Endothelial cell of umbilical vein (primary cell): ENCODE measurements at regions not wholly inside any gene's neighbourhood (a gene's known extent, or its start where the extent isn't known, plus 50 kb on each side); places are given as distances from the start of the nearest gene placed in this dataset.

Source experiments
- BruUV-seq: library from RNA; stranded (reverse); fragments of 400-500 nt; replicated peaks from 2 replicates; lab custom pipeline; 2021; lab: Mats Ljungman, UMichigan
- CTCF ChIA-PET: fragments of 300-600, 350-600 bp; sonication (Branson Sonifier 250); formaldehyde crosslinking; loops from one replicate; lab custom pipeline; 2021; ENCODE audit warnings: antibody characterized with exemption, inconsistent platforms; lab: Charles Lee
- POLR2A ChIA-PET: fragments of 300-600, 350-600 bp; sonication (Branson Sonifier 250); formaldehyde crosslinking; loops from one replicate; lab custom pipeline; 2021; ENCODE audit warnings: antibody characterized with exemption, inconsistent platforms; lab: Charles Lee
- DNase-seq: peaks from one replicate; pipeline ENCODE4 v3.0.0-alpha.2; 2011; ENCODE audit warnings: low read depth, low spot score
- FAIRE-seq: peaks from 2 replicates; lab custom pipeline; 2011; peaks lifted over from hg19 to GRCh38; lab: Jason Lieb, UNC
- H2AFZ ChIP-seq: 2 replicates; pipeline ENCODE4 v1.6.0; 2012; ENCODE audit warnings: low read depth, low read length, control low read depth, inconsistent platforms
- H3K27ac ChIP-seq: 2 replicates; pipeline ENCODE4 v1.5.1; 2011; ENCODE audit warnings: low read depth, mild to moderate bottlenecking, control low read depth, low read length, moderate library complexity; ENCODE audit not compliant: insufficient read depth
- H3K27me3 ChIP-seq, 2 experiments: 2 replicates each; pipeline versions ENCODE4 v1.6.0 to v1.6.1; 2011; ENCODE audit warnings: low read length in 2 of 2, mixed read lengths in 1 of 2; ENCODE audit not compliant: control insufficient read depth in 2 of 2, insufficient read depth in 2 of 2
- H3K36me3 ChIP-seq, 2 experiments: 2 replicates in 1 of 2; 3 replicates in 1 of 2; pipeline ENCODE4 v1.5.1; 2011; ENCODE audit warnings: low read length in 2 of 2, mild to moderate bottlenecking in 1 of 2, moderate library complexity in 1 of 2; ENCODE audit not compliant: control insufficient read depth in 2 of 2, insufficient read depth in 2 of 2; ENCODE audit errors: extremely low read depth in 1 of 2
- H3K4me1 ChIP-seq: 3 replicates; pipeline ENCODE4 v1.5.1; 2011; ENCODE audit warnings: mild to moderate bottlenecking, low read length; ENCODE audit not compliant: control insufficient read depth, insufficient read depth; ENCODE audit errors: extremely low read depth
- H3K4me2 ChIP-seq: 2 replicates; pipeline ENCODE4 v1.6.1; 2011; ENCODE audit warnings: low read length, control low read depth, mixed read lengths; ENCODE audit not compliant: insufficient read depth
- H3K4me3 ChIP-seq, 3 experiments: fragments of 200-600 bp in 1 of 3; sonication (generic), shearing (Covaris generic) in 1 of 3; replicated peaks in 1 of 3; 2 replicates each; pipeline ENCODE4 v1.5.1; 2011 to 2016; ENCODE audit warnings: control low read depth in 3 of 3, low read length in 3 of 3, mild to moderate bottlenecking in 2 of 3, inconsistent platforms in 1 of 3, low read depth in 1 of 3, moderate library complexity in 1 of 3; ENCODE audit not compliant: insufficient read depth in 1 of 3
- H3K79me2 ChIP-seq: 2 replicates; pipeline ENCODE4 v1.6.0; 2012; ENCODE audit warnings: low read length, inconsistent platforms; ENCODE audit not compliant: control insufficient read depth, insufficient read depth
- H3K9ac ChIP-seq: replicated peaks from 2 replicates; pipeline ENCODE3; 2011; ENCODE audit warnings: low read length, control low read depth; ENCODE audit not compliant: insufficient read depth; ENCODE audit errors: extremely low read depth
- H3K9me1 ChIP-seq: replicated peaks from 3 replicates; pipeline ENCODE4 v1.6.0; 2011; ENCODE audit warnings: mild to moderate bottlenecking, low read length; ENCODE audit not compliant: control insufficient read depth, insufficient read depth; ENCODE audit errors: extremely low read depth
- H3K9me3 ChIP-seq: replicated peaks from 2 replicates; pipeline ENCODE4 v1.5.1; 2012; ENCODE audit warnings: low read length, inconsistent platforms; ENCODE audit not compliant: control insufficient read depth, insufficient read depth
- H4K20me1 ChIP-seq: replicated peaks from 2 replicates; pipeline ENCODE3; 2011; ENCODE audit warnings: mild to moderate bottlenecking, low read length; ENCODE audit not compliant: control insufficient read depth, insufficient read depth; ENCODE audit errors: extremely low read depth
- EZH2 ChIP-seq: IDR thresholded peaks from 2 replicates; pipeline ENCODE4 v1.6.1; 2012; ENCODE audit warnings: borderline replicate concordance, low read depth, mild to moderate bottlenecking, moderate library complexity, low read length, inconsistent platforms; ENCODE audit not compliant: severe bottlenecking
- FOS ChIP-seq: IDR thresholded peaks from 2 replicates; pipeline ENCODE4 v1.6.1; 2011; ENCODE audit warnings: mild to moderate bottlenecking, low read length, moderate library complexity, borderline replicate concordance; ENCODE audit not compliant: insufficient read depth
- GATA2 ChIP-seq: IDR thresholded peaks from 2 replicates; pipeline ENCODE4 v1.7.0; 2011; ENCODE audit warnings: low read depth, mild to moderate bottlenecking, moderate library complexity, mixed read lengths, low read length; ENCODE audit not compliant: insufficient read length, insufficient read depth
- JUN ChIP-seq: IDR thresholded peaks from 2 replicates; pipeline ENCODE4 v1.6.1; 2011; ENCODE audit warnings: borderline replicate concordance, low read depth; ENCODE audit not compliant: insufficient read length, insufficient read depth
- MAX ChIP-seq: IDR thresholded peaks from 2 replicates; pipeline ENCODE4 v1.6.1; 2011; ENCODE audit not compliant: insufficient read depth, insufficient read length
- MYC ChIP-seq: IDR thresholded peaks from one replicate; pipeline ENCODE4 v1.6.1; 2011; ENCODE audit warnings: mild to moderate bottlenecking, low read depth, low read length
- POLR2A ChIP-seq: IDR thresholded peaks from 2 replicates; pipeline ENCODE4 v1.6.1; 2012; ENCODE audit warnings: low read depth, mild to moderate bottlenecking, control low read depth, low read length
- POLR2AphosphoS5 ChIP-seq: IDR thresholded peaks from 2 replicates; pipeline ENCODE4 v1.6.1; 2012; ENCODE audit warnings: low read depth, mild to moderate bottlenecking, control low read depth, low read length, moderate library complexity; ENCODE audit not compliant: insufficient read depth
- dilution Hi-C: fragments of 300-500 bp; cut with MboI; formaldehyde crosslinking; loops from one replicate; pipeline ENCODE4 v1.15.0; 2019; ENCODE audit warnings: low sequenced_read_pairs; ENCODE audit not compliant: extremely low pct_ligation_motif_present
- intact Hi-C: fragments of 100-400 bp; cut with micrococcal nuclease; formaldehyde crosslinking; loops from one replicate; pipeline ENCODE4 v1.10.0; 2022
- TF ChIP-seq, protein P1 (sequence below), 2 donors: IDR thresholded peaks; 1 replicate in 1 of 2; 2 replicates in 1 of 2; pipeline ENCODE4 v1.5.1; 2011; ENCODE audit warnings: low read length in 2 of 2, mild to moderate bottlenecking in 2 of 2, moderate library complexity in 2 of 2, control low read depth in 1 of 2, inconsistent platforms in 1 of 2, low read depth in 1 of 2; ENCODE audit not compliant: insufficient read depth in 1 of 2; ENCODE audit errors: extremely low read depth in 1 of 2

DNA sequence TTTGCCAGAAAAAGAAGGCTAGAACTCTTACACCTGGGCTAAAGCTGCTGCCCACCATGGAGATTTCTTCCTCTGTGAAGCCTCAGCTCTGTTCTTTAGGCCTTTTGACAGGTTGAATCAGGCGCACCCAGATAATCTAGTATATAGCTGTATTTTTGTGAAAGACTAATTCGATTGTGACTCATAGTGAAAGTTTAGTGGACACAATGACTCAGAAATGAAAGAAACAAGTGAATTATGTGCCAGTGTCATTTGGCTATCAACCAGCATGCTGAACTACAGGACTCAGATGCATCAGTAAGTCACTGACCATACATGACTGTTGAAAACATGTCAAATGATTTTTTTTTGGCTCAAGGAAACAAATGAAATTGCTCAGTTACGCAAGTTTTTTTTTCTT lies 425.4 kb downstream of the SLITRK2 start:
- no peak for FAIRE-seq
- H3K4me2 ChIP-seq, result no peak overlapping the region
- no peak for DNase-seq

More for the DNA sequence above, 425.4 kb downstream of the SLITRK2 start:
- Histone ChIP-seq H4K20me1 (no peaks in the 10 kb centered on the region), H3K9me1 (no peaks in the 10 kb centered on the region), H2AFZ (no peak overlapping the region), H3K9ac (no peak overlapping the region), H3K79me2 (no peaks in the 10 kb centered on the region), H3K36me3 (no peaks in the 10 kb centered on the region), H3K27ac (no peak overlapping the region), H3K27me3 (no peaks in the 10 kb centered on the region), H3K9me3 (no peaks in the 10 kb centered on the region), H3K4me3 (no peak overlapping the region), H3K4me1 (no peaks in the 10 kb centered on the region)
- dilution Hi-C loops, result no loop called here
- ChIA-PET POLR2A (no interaction called here), CTCF (interaction anchor here (1.1 kb wide), 1 partner anchor 18 kb away, joined by 3 read pairs; no protein-coding TSS in a partner anchor)
- intact Hi-C loops, result no loop called here
- BruUV-seq, result no TSS peak
- no peak for TF ChIP-seq GATA2
- no peak for TF ChIP-seq MAX
- TF ChIP-seq POLR2AphosphoS5, result no peak
- no peak for TF ChIP-seq EZH2
- TF ChIP-seq, protein P1, sequence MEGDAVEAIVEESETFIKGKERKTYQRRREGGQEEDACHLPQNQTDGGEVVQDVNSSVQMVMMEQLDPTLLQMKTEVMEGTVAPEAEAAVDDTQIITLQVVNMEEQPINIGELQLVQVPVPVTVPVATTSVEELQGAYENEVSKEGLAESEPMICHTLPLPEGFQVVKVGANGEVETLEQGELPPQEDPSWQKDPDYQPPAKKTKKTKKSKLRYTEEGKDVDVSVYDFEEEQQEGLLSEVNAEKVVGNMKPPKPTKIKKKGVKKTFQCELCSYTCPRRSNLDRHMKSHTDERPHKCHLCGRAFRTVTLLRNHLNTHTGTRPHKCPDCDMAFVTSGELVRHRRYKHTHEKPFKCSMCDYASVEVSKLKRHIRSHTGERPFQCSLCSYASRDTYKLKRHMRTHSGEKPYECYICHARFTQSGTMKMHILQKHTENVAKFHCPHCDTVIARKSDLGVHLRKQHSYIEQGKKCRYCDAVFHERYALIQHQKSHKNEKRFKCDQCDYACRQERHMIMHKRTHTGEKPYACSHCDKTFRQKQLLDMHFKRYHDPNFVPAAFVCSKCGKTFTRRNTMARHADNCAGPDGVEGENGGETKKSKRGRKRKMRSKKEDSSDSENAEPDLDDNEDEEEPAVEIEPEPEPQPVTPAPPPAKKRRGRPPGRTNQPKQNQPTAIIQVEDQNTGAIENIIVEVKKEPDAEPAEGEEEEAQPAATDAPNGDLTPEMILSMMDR (IDR thresholded peaks at IDR 0.05; ENCODE audit: extremely low read depth in 1 of 2, insufficient read depth in 1 of 2, low read depth in 1 of 2, low read length in 2 of 2), result no peak
- TF ChIP-seq FOS, result no peak
- no peak for TF ChIP-seq MYC
- TF ChIP-seq POLR2A, result no peak
- no peak for TF ChIP-seq JUN
